SJCRH30 (cell line): ENCODE measurements at regions not wholly inside any gene's neighbourhood (a gene's known extent, or its start where the extent isn't known, plus 50 kb on each side); places are given as distances from the start of the nearest gene placed in this dataset.
A peak's percentile ranks its signal among the peaks of the same experiment; 100 is the strongest.

Source experiments
- DNase-seq, 2 experiments: peaks; one replicate each; pipeline ENCODE4 v3.0.0-alpha.2; 2015 to 2020
- H3K27ac ChIP-seq: fragments of 250-450 bp; sonication (Bioruptor Pico); 2 replicates; pipeline ENCODE4 v1.5.1; 2020; ENCODE audit warnings: mild to moderate bottlenecking, moderate library complexity
- H3K27me3 ChIP-seq: fragments of 250-450 bp; sonication (Bioruptor Pico); 2 replicates; pipeline ENCODE4 v1.5.1; 2020; ENCODE audit warnings: mild to moderate bottlenecking, moderate library complexity
- H3K36me3 ChIP-seq: fragments of 250-450 bp; sonication (Bioruptor Pico); 2 replicates; pipeline ENCODE4 v1.5.1; 2020; ENCODE audit warnings: mild to moderate bottlenecking, moderate library complexity
- H3K4me1 ChIP-seq: fragments of 250-450 bp; sonication (Bioruptor Pico); 2 replicates; pipeline ENCODE4 v1.5.1; 2020; ENCODE audit warnings: mild to moderate bottlenecking, moderate library complexity
- H3K4me3 ChIP-seq: fragments of 250-450 bp; sonication (Bioruptor Pico); 2 replicates; pipeline ENCODE4 v1.5.1; 2020; ENCODE audit warnings: mild to moderate bottlenecking, moderate library complexity
- H3K9me3 ChIP-seq: fragments of 250-450 bp; sonication (Bioruptor Pico); replicated peaks from 2 replicates; pipeline ENCODE4 v1.5.1; 2020; ENCODE audit warnings: mild to moderate bottlenecking, moderate library complexity

GRCh38 chr5:17147617-17148016 is 69.8 kb upstream of the BASP1 start:
- Histone ChIP-seq H3K4me1 (no peaks in the 10 kb centered on the region), H3K36me3 (no peaks in the 10 kb centered on the region), H3K27me3 (no peaks in the 10 kb centered on the region), H3K27ac (no peak overlapping the region), H3K9me3 (no peaks in the 10 kb centered on the region), H3K4me3 (no peak overlapping the region)
- DNase-seq = no peak

DNA sequence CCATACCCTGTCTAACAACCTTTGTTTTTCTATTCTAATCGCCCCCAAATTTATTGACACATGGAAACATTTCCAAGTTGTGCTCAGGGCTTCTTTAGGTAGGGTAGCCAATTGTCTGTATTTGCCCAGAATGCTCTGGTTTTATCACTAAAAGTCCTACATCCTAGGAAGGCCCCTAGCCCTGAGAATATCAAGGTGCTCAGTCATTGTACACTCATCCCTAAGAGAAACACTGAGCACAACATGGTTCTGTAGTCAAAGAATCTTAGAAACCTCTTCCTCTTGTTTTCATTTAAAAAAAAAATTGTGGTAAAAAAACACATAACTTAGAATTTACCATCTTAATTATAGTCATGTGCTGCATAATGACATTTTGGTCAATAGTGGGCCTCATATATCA is 69.0 kb upstream of the BASP1 start:
- DNase-seq = no peak
- Histone ChIP-seq H3K4me3 (no peak overlapping the region), H3K4me1 (no peaks in the 10 kb centered on the region), H3K36me3 (no peaks in the 10 kb centered on the region), H3K27ac (no peak overlapping the region), H3K9me3 (no peaks in the 10 kb centered on the region), H3K27me3 (no peaks in the 10 kb centered on the region)

DNA sequence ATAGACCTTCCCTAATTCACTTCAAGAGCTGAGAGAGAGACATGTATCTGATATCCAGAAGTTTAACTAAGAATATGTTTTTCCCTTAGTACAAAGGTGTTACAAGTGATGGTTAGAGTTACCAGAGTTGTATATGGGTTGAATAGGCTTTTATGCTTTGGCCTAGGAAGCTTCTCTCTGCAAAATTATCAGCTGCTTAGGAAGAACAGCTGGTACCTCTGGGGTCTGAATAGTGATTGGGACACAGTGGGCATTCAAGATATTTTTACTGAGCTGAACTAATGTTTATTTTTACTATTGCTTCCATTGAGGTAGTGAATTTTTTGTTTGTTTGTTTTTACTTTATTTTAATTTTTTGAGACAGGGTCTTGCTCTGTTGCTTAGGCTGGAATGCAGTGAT is 67.6 kb upstream of the BASP1 start:
- H3K36me3 ChIP-seq = no peaks in the 10 kb centered on the region
- no peak overlapping the region for H3K4me3 ChIP-seq
- H3K27ac ChIP-seq = no peak overlapping the region
- peak in 1 of 2 experiments; percentile 5 for DNase-seq
- no peaks in the 10 kb centered on the region for H3K4me1 ChIP-seq
- no peaks in the 10 kb centered on the region for H3K27me3 ChIP-seq
- H3K9me3 ChIP-seq = no peaks in the 10 kb centered on the region

DNA sequence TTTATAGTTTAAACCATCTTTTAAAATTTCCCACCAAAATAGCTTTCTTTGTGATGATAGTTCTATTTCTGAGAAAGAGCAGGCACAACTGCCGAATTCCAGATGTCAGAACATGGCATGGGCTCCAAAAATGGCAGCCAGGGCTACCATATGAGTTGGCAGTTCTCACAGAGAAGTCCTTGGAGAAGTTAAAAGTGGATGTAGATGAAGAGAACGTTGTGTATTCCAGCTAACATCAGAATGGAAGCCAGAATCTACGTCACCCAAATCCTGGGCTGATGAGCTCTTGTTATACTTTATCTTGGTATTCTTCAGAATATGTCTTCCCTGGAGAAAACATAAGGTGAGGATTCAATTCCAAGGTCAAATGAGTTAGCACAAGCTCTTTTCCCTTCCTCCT is 66.9 kb upstream of the BASP1 start:
- H3K36me3 ChIP-seq = no peaks in the 10 kb centered on the region
- H3K4me1 ChIP-seq = no peaks in the 10 kb centered on the region
- H3K9me3 ChIP-seq = no peaks in the 10 kb centered on the region
- DNase-seq = no peak
- no peaks in the 10 kb centered on the region for H3K27me3 ChIP-seq
- no peak overlapping the region for H3K4me3 ChIP-seq
- H3K27ac ChIP-seq = no peak overlapping the region

DNA sequence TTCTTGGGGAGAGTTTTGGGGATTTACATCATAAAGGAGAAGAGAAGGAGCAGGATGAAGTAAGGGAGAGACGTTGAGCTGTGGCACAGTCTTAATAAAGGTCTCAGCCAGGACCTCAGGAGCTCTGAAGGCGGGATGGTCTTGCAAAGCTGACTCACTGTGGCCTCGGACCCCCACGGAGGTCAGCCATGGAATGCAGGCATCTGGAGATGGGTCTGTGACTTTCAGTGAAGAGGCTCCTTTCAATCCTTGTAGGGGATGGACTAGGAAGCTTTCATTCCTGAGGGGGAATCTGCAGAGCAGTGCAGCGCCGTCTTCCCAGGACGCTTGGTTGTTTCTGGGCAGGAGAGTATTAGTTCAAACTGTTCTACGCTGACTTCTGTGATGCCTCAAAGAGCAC is 65.7 kb upstream of the BASP1 start:
- no peak overlapping the region for H3K4me3 ChIP-seq
- no peaks in the 10 kb centered on the region for H3K4me1 ChIP-seq
- no peak overlapping the region for H3K27ac ChIP-seq
- H3K27me3 ChIP-seq = no peaks in the 10 kb centered on the region
- H3K9me3 ChIP-seq = no peaks in the 10 kb centered on the region
- DNase-seq = no peak
- H3K36me3 ChIP-seq = no peaks in the 10 kb centered on the region

DNA sequence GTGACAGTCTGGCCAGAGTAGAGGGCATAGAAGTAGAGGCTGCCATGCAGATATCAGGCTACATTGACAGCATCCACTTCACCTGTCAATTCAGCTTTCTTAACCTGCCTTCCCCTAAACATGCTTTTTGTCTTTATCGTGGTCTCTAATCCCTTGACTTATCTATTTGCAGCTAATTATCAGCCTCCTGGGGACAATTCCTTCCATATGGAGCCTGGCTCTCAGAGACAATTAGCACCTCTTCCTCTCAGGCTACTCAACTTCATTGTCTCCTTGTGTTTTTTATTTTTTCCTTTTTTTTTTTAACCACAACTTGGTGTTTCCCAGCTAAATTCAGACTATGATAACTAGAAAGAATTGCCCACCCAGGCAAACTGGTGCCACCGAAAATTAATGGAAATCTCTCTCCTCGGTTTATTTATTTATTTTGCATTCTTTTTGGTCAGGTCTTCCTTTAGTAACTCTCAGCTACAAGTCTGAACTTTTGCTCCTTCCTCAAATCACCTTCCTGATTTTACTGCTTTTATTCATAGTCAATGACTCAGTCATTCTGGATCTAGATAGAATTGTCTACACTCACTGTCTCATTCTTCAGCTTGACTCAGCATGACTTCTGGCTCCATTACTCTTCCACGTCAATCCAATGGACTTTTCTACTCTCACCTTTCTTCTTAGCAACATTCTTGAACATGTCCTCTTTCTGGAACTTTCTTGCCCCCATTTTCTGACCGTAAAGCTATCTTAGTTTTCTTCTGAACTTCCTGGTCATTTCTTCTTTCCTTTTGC is 63.0 kb upstream of the BASP1 start:
- no peaks in the 10 kb centered on the region for H3K4me1 ChIP-seq
- no peak overlapping the region for H3K27ac ChIP-seq
- no peaks in the 10 kb centered on the region for H3K9me3 ChIP-seq
- no peaks in the 10 kb centered on the region for H3K36me3 ChIP-seq
- DNase-seq = no peak
- H3K27me3 ChIP-seq = no peaks in the 10 kb centered on the region
- H3K4me3 ChIP-seq = no peak overlapping the region

DNA sequence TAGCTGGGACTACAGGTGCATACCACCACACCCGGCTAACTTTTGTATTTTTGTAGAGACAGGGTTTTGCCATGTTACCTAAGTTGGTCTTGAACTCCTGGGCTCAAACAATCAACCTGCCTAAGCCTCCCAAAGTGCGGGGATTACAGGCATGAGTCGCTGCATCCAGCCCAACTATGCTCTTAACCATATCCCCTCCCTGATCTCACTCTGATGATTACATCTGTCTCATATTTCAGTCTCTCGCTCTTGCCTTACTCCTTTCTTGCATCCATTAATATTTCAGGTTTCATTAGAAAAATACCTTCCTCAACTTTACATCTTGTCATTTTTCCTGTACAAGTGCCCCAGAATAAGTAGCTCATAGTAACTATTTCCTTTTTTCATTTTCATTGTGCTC is 61.0 kb upstream of the BASP1 start:
- H3K4me1 ChIP-seq = no peaks in the 10 kb centered on the region
- H3K4me3 ChIP-seq = no peak overlapping the region
- H3K9me3 ChIP-seq = no peaks in the 10 kb centered on the region
- H3K36me3 ChIP-seq = no peaks in the 10 kb centered on the region
- no peak for DNase-seq
- H3K27me3 ChIP-seq = no peaks in the 10 kb centered on the region
- no peak overlapping the region for H3K27ac ChIP-seq

DNA sequence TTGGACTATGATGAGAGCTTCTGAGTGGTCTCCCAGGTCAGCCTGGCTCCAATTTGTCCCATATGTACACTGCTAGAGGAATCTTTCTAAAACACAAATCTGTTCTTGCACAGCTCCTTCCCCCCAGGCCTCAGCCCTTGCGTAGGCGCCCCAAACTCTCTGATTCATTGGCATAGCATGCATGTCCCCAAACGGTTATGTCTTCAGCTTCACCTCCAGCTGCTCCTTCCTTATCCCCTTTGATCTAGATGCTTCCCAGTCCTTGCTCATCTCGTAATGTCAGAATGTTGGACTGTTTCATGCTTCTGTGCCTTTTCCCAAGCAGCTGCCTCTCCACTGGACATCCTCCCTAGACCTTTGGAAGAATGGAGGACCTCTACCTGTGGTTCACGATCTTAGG is 60.1 kb upstream of the BASP1 start:
- Histone ChIP-seq H3K27me3 (no peaks in the 10 kb centered on the region), H3K4me3 (no peak overlapping the region), H3K4me1 (no peaks in the 10 kb centered on the region), H3K36me3 (no peaks in the 10 kb centered on the region), H3K9me3 (no peaks in the 10 kb centered on the region), H3K27ac (no peak overlapping the region)
- no peak for DNase-seq

DNA sequence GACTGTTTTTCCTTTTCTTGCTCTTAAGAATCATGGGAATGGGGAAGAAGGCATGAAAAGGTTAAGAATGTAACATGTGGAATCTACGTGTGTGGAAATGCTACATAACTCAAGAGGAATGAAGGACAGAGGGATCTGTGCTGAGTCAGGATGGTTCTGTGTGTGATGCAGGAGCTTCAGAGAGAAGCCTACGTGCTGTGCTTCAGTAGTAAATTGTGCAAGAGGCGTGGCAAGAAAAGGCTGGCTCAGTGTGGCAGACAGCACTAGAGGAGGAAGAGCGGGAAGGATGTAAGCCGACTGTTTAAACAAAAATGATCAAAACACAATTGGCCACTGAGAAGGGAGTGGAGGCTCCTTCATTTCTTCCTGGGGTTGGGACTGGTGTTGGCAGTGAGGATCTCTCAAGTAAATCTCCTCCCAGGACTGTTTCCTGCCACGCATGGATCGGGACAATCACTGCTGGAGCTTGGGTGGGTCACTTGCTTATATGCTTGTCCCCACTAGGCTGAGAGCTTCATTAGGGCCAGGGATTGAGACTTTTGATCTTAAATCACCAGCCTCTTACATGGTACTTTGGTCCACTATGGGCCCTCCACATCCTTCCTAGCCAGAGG is 59.4 kb upstream of the BASP1 start:
- Histone ChIP-seq H3K36me3 (no peaks in the 10 kb centered on the region), H3K9me3 (no peaks in the 10 kb centered on the region), H3K4me3 (no peak overlapping the region), H3K27me3 (no peaks in the 10 kb centered on the region), H3K4me1 (no peaks in the 10 kb centered on the region), H3K27ac (no peak overlapping the region)
- DNase-seq = no peak

DNA sequence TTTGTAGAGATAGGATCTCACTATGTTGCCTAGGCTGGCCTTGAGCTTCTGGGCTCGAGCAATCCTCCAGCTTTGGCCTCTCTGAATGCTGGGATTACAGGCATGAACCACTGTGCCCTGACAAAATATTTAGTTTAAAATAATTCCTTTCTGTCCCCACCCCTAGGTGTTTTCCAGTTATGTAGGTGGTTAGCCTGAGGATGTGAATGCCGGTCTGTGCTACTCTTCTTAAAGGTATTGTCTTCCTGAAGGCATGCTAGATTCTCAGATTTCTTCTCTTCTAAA is 56.7 kb upstream of the BASP1 start:
- Histone ChIP-seq H3K27ac (no peak overlapping the region), H3K4me3 (no peak overlapping the region), H3K27me3 (no peaks in the 10 kb centered on the region), H3K36me3 (no peaks in the 10 kb centered on the region), H3K4me1 (no peaks in the 10 kb centered on the region), H3K9me3 (no peaks in the 10 kb centered on the region)
- no peak for DNase-seq

GRCh38 chr5:17161662-17162061 is 55.8 kb upstream of the BASP1 start:
- H3K9me3 ChIP-seq = no peaks in the 10 kb centered on the region
- DNase-seq = no peak
- H3K27me3 ChIP-seq = no peaks in the 10 kb centered on the region
- H3K27ac ChIP-seq = no peak overlapping the region
- no peaks in the 10 kb centered on the region for H3K36me3 ChIP-seq
- no peak overlapping the region for H3K4me3 ChIP-seq
- H3K4me1 ChIP-seq = no peaks in the 10 kb centered on the region

DNA sequence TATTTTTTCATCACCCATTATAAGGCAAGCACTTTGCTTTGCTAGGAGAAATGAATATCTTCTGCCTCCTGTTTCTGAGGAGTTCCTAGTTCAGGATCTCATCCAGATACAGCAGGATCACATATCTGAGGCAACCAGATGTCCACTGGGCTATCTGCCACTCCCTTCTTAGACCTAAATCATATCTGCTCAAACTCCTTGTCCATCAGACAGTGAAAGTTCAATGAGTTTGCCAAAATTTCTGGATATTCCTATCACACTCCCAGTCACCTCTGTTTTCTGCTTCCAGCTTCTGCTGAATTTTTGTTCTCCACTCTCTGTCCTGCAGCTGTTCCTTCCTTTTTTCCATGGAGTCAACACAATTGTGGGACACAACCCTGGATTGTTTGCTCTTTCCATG is 54.2 kb upstream of the BASP1 start:
- Histone ChIP-seq H3K27me3 (no peaks in the 10 kb centered on the region), H3K9me3 (no peaks in the 10 kb centered on the region), H3K36me3 (no peaks in the 10 kb centered on the region), H3K4me3 (no peak overlapping the region), H3K27ac (no peak overlapping the region), H3K4me1 (no peaks in the 10 kb centered on the region)
- no peak for DNase-seq

GRCh38 chr5:17167171-17167891 is 50.1 kb upstream of the BASP1 start:
- no peak for DNase-seq
- H3K9me3 ChIP-seq = no peaks in the 10 kb centered on the region
- no peaks in the 10 kb centered on the region for H3K36me3 ChIP-seq

More at GRCh38 chr5:17167171-17167891, 50.1 kb upstream of the BASP1 start:
- H3K27ac ChIP-seq = no peak overlapping the region
- H3K27me3 ChIP-seq = no peaks in the 10 kb centered on the region
- H3K4me3 ChIP-seq = no peak overlapping the region
- no peaks in the 10 kb centered on the region for H3K4me1 ChIP-seq
